Transverse colon (tissue), 4 donors: ENCODE measurements at regions not wholly inside any gene's neighbourhood (a gene's known extent, or its start where the extent isn't known, plus 50 kb on each side); places are given as distances from the start of the nearest gene placed in this dataset.
A peak's percentile ranks its signal among the peaks of the same experiment; 100 is the strongest.

Experiments used
- POLR2AphosphoS5 ChIP-seq, 3 donors: sonication (generic); formaldehyde crosslinking; IDR thresholded peaks; one replicate each; pipeline ENCODE4 v1.6.1; 2016; ENCODE audit warnings: antibody characterized with exemption in 3 of 3
- TF ChIP-seq, protein P1 (sequence below), 5 experiments: fragments of 200-600 bp in 3 of 5; fragments of 450-650 bp in 2 of 5; sonication (generic) in 3 of 5; IDR thresholded peaks; 1 replicate in 2 of 5; 2 replicates in 3 of 5; pipeline ENCODE4 v1.5.1; 2016 to 2017; ENCODE audit warnings: antibody characterized with exemption in 5 of 5, inconsistent platforms in 3 of 5, mild to moderate bottlenecking in 2 of 5, moderate library complexity in 1 of 5

DNA sequence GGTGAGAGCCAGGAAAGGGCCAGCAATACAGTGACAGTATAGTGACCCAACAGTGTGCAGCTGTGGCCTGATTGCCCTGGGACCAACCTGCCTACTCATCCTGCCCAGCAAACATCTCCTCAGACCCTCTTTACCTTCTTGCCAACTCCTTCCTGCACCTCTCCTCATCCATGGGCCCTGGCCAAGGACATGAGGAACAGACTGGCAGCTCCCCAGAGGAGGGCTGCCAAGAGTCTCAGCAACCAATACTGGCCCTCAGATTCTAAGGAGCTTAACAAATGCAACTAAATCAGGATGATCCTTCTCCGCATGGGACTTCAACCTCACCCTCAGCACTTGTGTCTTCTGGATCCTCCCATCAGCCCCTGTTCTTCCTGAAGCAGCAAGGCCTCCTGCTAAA, 77.0 kb downstream of the RPL27A start:
- TF ChIP-seq, protein P1, sequence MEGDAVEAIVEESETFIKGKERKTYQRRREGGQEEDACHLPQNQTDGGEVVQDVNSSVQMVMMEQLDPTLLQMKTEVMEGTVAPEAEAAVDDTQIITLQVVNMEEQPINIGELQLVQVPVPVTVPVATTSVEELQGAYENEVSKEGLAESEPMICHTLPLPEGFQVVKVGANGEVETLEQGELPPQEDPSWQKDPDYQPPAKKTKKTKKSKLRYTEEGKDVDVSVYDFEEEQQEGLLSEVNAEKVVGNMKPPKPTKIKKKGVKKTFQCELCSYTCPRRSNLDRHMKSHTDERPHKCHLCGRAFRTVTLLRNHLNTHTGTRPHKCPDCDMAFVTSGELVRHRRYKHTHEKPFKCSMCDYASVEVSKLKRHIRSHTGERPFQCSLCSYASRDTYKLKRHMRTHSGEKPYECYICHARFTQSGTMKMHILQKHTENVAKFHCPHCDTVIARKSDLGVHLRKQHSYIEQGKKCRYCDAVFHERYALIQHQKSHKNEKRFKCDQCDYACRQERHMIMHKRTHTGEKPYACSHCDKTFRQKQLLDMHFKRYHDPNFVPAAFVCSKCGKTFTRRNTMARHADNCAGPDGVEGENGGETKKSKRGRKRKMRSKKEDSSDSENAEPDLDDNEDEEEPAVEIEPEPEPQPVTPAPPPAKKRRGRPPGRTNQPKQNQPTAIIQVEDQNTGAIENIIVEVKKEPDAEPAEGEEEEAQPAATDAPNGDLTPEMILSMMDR (IDR thresholded peaks at IDR 0.05), result no peak
- TF ChIP-seq POLR2AphosphoS5 (IDR thresholded peaks at IDR 0.05), result peak in 1 of 3 donors; percentile 32
